Neural cell (in vitro differentiated cells): ENCODE measurements at regions not wholly inside any gene's neighbourhood (a gene's known extent, or its start where the extent isn't known, plus 50 kb on each side); places are given as distances from the start of the nearest gene placed in this dataset.
"Not testable (repeated sequence)": the region's sequence is repeated elsewhere in the genome, so short reads cannot be mapped to it uniquely, and the experiment has no call there.

ENCODE experiments used
- H2AFZ ChIP-seq: fragments of 200-600, 300-800 bp; sonication (generic), shearing (Covaris generic); 2 replicates; pipeline ENCODE4 v1.6.0; 2014; ENCODE audit warnings: low read depth, mild to moderate bottlenecking, antibody characterized with exemption, low read length, moderate library complexity
- H3F3A ChIP-seq: fragments of 200-600 bp; shearing (Covaris generic); 2 replicates; pipeline ENCODE4 v1.6.1; 2016; ENCODE audit warnings: mild to moderate bottlenecking, moderate library complexity, mixed read lengths, antibody characterized with exemption, low read length; ENCODE audit not compliant: insufficient read depth, poor library complexity, severe bottlenecking
- H3K27ac ChIP-seq: fragments of 200-600, 300-800 bp; sonication (generic), shearing (Covaris generic); 2 replicates; pipeline ENCODE4 v1.5.1; 2014; ENCODE audit warnings: mild to moderate bottlenecking, low read length, moderate library complexity
- H3K27me3 ChIP-seq: fragments of 300-800, 200-600 bp; sonication (generic), shearing (Covaris generic); 2 replicates; pipeline ENCODE4 v1.6.0; 2014; ENCODE audit warnings: mild to moderate bottlenecking, low read depth, low read length, moderate library complexity; ENCODE audit not compliant: insufficient read depth
- H3K36me3 ChIP-seq: fragments of 300-800, 200-600 bp; sonication (generic), shearing (Covaris generic); 2 replicates; pipeline ENCODE4 v1.5.1; 2014; ENCODE audit warnings: mild to moderate bottlenecking, antibody characterized with exemption, low read length, moderate library complexity; ENCODE audit not compliant: insufficient read depth
- H3K4me2 ChIP-seq: fragments of 300-800, 200-600 bp; sonication (generic), shearing (Covaris generic); 2 replicates; pipeline ENCODE4 v1.6.0; 2014; ENCODE audit warnings: mild to moderate bottlenecking, low read length
- H3K4me3 ChIP-seq: fragments of 300-800, 200-600 bp; sonication (generic), shearing (Covaris generic); 2 replicates; pipeline ENCODE4 v1.5.1; 2014; ENCODE audit warnings: mild to moderate bottlenecking, low read length, moderate library complexity
- H3K79me2 ChIP-seq: fragments of 200-600 bp; shearing (Covaris generic); replicated peaks from 2 replicates; pipeline ENCODE4 v1.6.0; 2014; ENCODE audit warnings: mild to moderate bottlenecking, low read length, moderate library complexity; ENCODE audit not compliant: insufficient read depth
- H3K9ac ChIP-seq: fragments of 300-800, 200-600 bp; sonication (generic), shearing (Covaris generic); 2 replicates; pipeline ENCODE4 v1.6.1; 2016; ENCODE audit warnings: mild to moderate bottlenecking, low read length, mixed read lengths
- H3K9me2 ChIP-seq: fragments of 200-600 bp; shearing (Covaris generic); 2 replicates; pipeline ENCODE4 v1.6.1; 2016; ENCODE audit warnings: mild to moderate bottlenecking, low read length, mixed read lengths; ENCODE audit not compliant: insufficient read depth
- H3K9me3 ChIP-seq: fragments of 200-600, 300-800 bp; sonication (generic), shearing (Covaris generic); 2 replicates; pipeline ENCODE4 v1.6.1; 2016; ENCODE audit warnings: mild to moderate bottlenecking, mixed run types, low read length, moderate library complexity, mixed read lengths
- H4K20me1 ChIP-seq: fragments of 200-600 bp; shearing (Covaris generic); 2 replicates; pipeline ENCODE4 v1.6.1; 2016; ENCODE audit warnings: mild to moderate bottlenecking, mixed run types; ENCODE audit not compliant: insufficient read depth
- EP300 ChIP-seq: fragments of 450-650 bp; conservative IDR thresholded peaks from 2 replicates; pipeline ENCODE4 v1.6.1; 2014; ENCODE audit warnings: antibody characterized with exemption, mild to moderate bottlenecking, moderate library complexity; ENCODE audit not compliant: poor library complexity, severe bottlenecking
- EZH2 ChIP-seq: fragments of 200-600, 300-800 bp; shearing (Covaris generic), sonication (generic); IDR thresholded peaks from 2 replicates; pipeline ENCODE4 v1.6.1; 2014; ENCODE audit warnings: antibody characterized with exemption, low read length, borderline replicate concordance, mild to moderate bottlenecking; ENCODE audit not compliant: insufficient read depth, poor library complexity, severe bottlenecking
- MXI1 ChIP-seq: fragments of 450-650 bp; conservative IDR thresholded peaks from 2 replicates; pipeline ENCODE4 v1.6.1; 2014; ENCODE audit warnings: antibody characterized with exemption, mild to moderate bottlenecking; ENCODE audit not compliant: poor library complexity, severe bottlenecking
- POLR2AphosphoS5 ChIP-seq: IDR thresholded peaks from 2 replicates; pipeline ENCODE4 v1.6.1; 2012
- RAD21 ChIP-seq: fragments of 450-650 bp; conservative IDR thresholded peaks from 2 replicates; pipeline ENCODE4 v1.6.1; 2014; ENCODE audit warnings: antibody characterized with exemption, mild to moderate bottlenecking, moderate library complexity
- REST ChIP-seq: IDR thresholded peaks from 2 replicates; pipeline ENCODE4 v1.6.1; 2012; ENCODE audit warnings: borderline replicate concordance
- SMC3 ChIP-seq: fragments of 450-650 bp; conservative IDR thresholded peaks from 2 replicates; pipeline ENCODE4 v1.6.1; 2014; ENCODE audit warnings: antibody characterized with exemption, mild to moderate bottlenecking, moderate library complexity; ENCODE audit not compliant: poor library complexity
- TAF1 ChIP-seq: IDR thresholded peaks from 2 replicates; pipeline ENCODE4 v1.6.1; 2012; ENCODE audit warnings: low read depth
- TF ChIP-seq, protein P1 (sequence below): fragments of 450-650 bp; IDR thresholded peaks from 2 replicates; pipeline ENCODE4 v1.5.1; 2014; ENCODE audit warnings: antibody characterized with exemption, mild to moderate bottlenecking, moderate library complexity; ENCODE audit not compliant: poor library complexity, severe bottlenecking

DNA sequence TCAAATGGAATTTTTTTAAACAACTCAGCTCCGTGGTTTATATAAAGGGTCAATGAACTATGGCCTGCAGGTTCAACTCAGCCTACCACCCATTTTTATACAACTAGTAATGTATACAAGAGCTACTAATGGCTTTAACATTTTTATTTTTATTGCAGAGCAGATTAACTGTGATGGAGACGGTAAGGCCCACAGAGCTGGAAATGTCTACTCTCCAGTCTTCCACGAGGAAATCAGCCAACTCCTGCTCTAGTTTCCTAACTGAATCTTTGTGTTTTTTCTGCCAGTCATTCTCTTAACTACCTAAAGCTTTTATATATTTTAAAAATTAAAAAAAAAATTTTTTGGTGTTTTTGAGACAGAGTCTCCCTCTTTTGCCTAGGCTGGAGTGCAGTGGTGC, 385.1 kb upstream of the MAF start:
- H3K27me3 ChIP-seq = no peaks in the 10 kb centered on the region
- no peak overlapping the region for H2AFZ ChIP-seq
- H3K79me2 ChIP-seq = no peaks in the 10 kb centered on the region
- no peak overlapping the region for H3K4me2 ChIP-seq
- no peaks in the 10 kb centered on the region for H3F3A ChIP-seq
- no peaks in the 10 kb centered on the region for H3K36me3 ChIP-seq
- no peaks in the 10 kb centered on the region for H4K20me1 ChIP-seq
- H3K9ac ChIP-seq = no peak overlapping the region
- no peak overlapping the region for H3K4me3 ChIP-seq
- H3K9me3 ChIP-seq = no peaks in the 10 kb centered on the region
- no peaks in the 10 kb centered on the region for H3K9me2 ChIP-seq
- H3K27ac ChIP-seq = no peak overlapping the region
- TF ChIP-seq, protein P1, sequence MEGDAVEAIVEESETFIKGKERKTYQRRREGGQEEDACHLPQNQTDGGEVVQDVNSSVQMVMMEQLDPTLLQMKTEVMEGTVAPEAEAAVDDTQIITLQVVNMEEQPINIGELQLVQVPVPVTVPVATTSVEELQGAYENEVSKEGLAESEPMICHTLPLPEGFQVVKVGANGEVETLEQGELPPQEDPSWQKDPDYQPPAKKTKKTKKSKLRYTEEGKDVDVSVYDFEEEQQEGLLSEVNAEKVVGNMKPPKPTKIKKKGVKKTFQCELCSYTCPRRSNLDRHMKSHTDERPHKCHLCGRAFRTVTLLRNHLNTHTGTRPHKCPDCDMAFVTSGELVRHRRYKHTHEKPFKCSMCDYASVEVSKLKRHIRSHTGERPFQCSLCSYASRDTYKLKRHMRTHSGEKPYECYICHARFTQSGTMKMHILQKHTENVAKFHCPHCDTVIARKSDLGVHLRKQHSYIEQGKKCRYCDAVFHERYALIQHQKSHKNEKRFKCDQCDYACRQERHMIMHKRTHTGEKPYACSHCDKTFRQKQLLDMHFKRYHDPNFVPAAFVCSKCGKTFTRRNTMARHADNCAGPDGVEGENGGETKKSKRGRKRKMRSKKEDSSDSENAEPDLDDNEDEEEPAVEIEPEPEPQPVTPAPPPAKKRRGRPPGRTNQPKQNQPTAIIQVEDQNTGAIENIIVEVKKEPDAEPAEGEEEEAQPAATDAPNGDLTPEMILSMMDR = no peak
- TF ChIP-seq EP300 = no peak
- no peak for TF ChIP-seq MXI1
- TF ChIP-seq REST = no peak
- TF ChIP-seq RAD21 = no peak
- TF ChIP-seq SMC3 = no peak
- no peak for TF ChIP-seq POLR2AphosphoS5
- TF ChIP-seq TAF1 = no peak
- no peak for TF ChIP-seq EZH2

DNA sequence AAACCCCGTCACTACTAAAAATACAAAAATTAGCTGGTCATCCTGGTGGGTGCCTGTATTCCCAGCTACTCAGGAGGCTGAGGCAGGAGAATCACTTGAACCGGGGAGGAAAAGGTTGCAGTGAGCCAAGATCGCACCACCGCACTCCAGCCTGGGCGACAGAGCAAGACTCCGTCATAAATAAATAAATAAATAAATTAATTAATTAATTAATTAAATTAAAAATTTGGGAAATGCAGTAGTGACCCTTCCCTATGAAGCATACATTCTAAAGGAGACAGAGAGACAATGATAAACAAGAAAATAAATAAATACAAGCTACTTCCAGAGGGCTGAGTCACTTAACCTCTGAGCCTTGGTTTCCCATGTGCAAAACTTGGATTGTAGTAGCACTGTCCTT, 383.6 kb upstream of the MAF start:
- H3K4me3 ChIP-seq, H3K27ac ChIP-seq, H3K36me3 ChIP-seq, H3K79me2 ChIP-seq, H2AFZ ChIP-seq, H3K9me3 ChIP-seq, H4K20me1 ChIP-seq, H3K9ac ChIP-seq, H3K27me3 ChIP-seq, H3K4me2 ChIP-seq, H3F3A ChIP-seq, H3K9me2 ChIP-seq: not testable (repeated sequence)

DNA sequence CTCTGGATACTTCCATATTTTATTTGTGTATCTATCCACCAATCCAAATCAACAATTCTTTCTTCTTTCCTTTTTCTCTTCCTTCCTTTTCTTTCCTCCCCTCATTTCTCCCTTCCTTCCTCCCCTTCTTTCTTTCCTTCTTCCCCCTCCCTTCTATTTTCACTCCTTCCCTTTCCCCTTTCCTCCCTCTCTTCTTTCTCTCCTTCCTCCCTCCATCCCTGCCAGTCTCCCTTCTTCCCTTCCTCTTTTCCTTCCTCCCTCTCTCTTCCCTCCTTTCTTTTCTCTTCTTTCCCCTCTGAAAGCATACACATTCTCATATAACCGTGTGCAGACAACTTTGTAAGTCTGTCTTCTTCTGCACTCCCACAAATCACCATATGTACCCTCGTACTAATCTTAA, 382.3 kb upstream of the MAF start:
- Histone ChIP-seq H3K9ac (no peak overlapping the region), H3K79me2 (no peaks in the 10 kb centered on the region), H4K20me1 (no peaks in the 10 kb centered on the region), H3K9me2 (no peaks in the 10 kb centered on the region), H3K9me3 (no peaks in the 10 kb centered on the region), H3K27ac (no peak overlapping the region), H2AFZ (no peak overlapping the region), H3K27me3 (no peaks in the 10 kb centered on the region), H3K36me3 (no peaks in the 10 kb centered on the region), H3K4me3 (no peak overlapping the region), H3K4me2 (no peak overlapping the region), H3F3A (no peaks in the 10 kb centered on the region)
- TF ChIP-seq EP300 = no peak
